ENCODE measurements at regions not wholly inside any gene's neighbourhood (a gene's known extent, or its start where the extent isn't known, plus 50 kb on each side); places are given as distances from the start of the nearest gene placed in this dataset.
A peak's percentile ranks its signal among the peaks of the same experiment; 100 is the strongest.

- TF ChIP-seq, protein P1, sequence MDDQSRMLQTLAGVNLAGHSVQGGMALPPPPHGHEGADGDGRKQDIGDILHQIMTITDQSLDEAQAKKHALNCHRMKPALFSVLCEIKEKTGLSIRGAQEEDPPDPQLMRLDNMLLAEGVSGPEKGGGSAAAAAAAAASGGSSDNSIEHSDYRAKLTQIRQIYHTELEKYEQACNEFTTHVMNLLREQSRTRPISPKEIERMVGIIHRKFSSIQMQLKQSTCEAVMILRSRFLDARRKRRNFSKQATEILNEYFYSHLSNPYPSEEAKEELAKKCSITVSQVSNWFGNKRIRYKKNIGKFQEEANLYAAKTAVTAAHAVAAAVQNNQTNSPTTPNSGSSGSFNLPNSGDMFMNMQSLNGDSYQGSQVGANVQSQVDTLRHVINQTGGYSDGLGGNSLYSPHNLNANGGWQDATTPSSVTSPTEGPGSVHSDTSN (CRISPR knock-in tag; IDR thresholded peaks at IDR 0.05; ENCODE audit: borderline replicate concordance), result 0 out of 2 replicates have a peak, but pooled peaks have one; percentile 13
- TF ChIP-seq DMAP1 (CRISPR knock-in tag; IDR thresholded peaks at IDR 0.05) (no peak), GATAD1 (CRISPR knock-in tag; IDR thresholded peaks at IDR 0.05) (no peak), ZNF260 (CRISPR knock-in tag; IDR thresholded peaks at IDR 0.05; ENCODE audit: borderline replicate concordance, low read depth) (no peak), ZNF563 (CRISPR knock-in tag; IDR thresholded peaks at IDR 0.05) (no peak), MAZ (IDR thresholded peaks at IDR 0.05; ENCODE audit: borderline replicate concordance, low read depth, low read length) (no peak), MAZ (CRISPR knock-in tag; IDR thresholded peaks at IDR 0.05; ENCODE audit: low read depth) (no peak), ZNF430 (CRISPR knock-in tag; IDR thresholded peaks at IDR 0.05) (no peak), SRF (IDR thresholded peaks at IDR 0.05; ENCODE audit: low read depth, low read length) (no peak), ZNF468 (CRISPR knock-in tag; IDR thresholded peaks at IDR 0.05) (no peak), ZNF12 (CRISPR knock-in tag; IDR thresholded peaks at IDR 0.05) (peak; percentile 24; the same call in 1 of the 2 replicates), ZNF251 (CRISPR knock-in tag; IDR thresholded peaks at IDR 0.05) (no peak), AFF4 (CRISPR knock-in tag; IDR thresholded peaks at IDR 0.05) (no peak), HOXA3 (CRISPR knock-in tag; IDR thresholded peaks at IDR 0.05) (no peak), ZNF605 (CRISPR knock-in tag; IDR thresholded peaks at IDR 0.05) (no peak), MED8 (CRISPR knock-in tag; IDR thresholded peaks at IDR 0.05; ENCODE audit: insufficient replicate concordance) (no peak), TSC22D2 (CRISPR knock-in tag; IDR thresholded peaks at IDR 0.05; ENCODE audit: borderline replicate concordance) (no peak), HNF1B (CRISPR knock-in tag; IDR thresholded peaks at IDR 0.05) (no peak), RELA (CRISPR knock-in tag; IDR thresholded peaks at IDR 0.05) (no peak), MBD4 (IDR thresholded peaks at IDR 0.05; ENCODE audit: borderline replicate concordance, low read length) (no peak), ZBTB42 (CRISPR knock-in tag; IDR thresholded peaks at IDR 0.05) (no peak)
- TF ChIP-seq, protein P2, sequence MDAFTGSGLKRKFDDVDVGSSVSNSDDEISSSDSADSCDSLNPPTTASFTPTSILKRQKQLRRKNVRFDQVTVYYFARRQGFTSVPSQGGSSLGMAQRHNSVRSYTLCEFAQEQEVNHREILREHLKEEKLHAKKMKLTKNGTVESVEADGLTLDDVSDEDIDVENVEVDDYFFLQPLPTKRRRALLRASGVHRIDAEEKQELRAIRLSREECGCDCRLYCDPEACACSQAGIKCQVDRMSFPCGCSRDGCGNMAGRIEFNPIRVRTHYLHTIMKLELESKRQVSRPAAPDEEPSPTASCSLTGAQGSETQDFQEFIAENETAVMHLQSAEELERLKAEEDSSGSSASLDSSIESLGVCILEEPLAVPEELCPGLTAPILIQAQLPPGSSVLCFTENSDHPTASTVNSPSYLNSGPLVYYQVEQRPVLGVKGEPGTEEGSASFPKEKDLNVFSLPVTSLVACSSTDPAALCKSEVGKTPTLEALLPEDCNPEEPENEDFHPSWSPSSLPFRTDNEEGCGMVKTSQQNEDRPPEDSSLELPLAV (CRISPR knock-in tag; conservative IDR thresholded peaks at IDR 0.05; ENCODE audit: low read depth), result no peak
Observed at GRCh38 chr14:34368115-34368970, 93.7 kb downstream of the SPTSSA start (continued).

Data from HepG2 (cell line).